Spleen (tissue), 11 donors: ENCODE measurements at regions not wholly inside any gene's neighbourhood (a gene's known extent, or its start where the extent isn't known, plus 50 kb on each side); places are given as distances from the start of the nearest gene placed in this dataset.
A peak's percentile ranks its signal among the peaks of the same experiment; 100 is the strongest.

ENCODE experiments used
- DNase-seq: peaks from one replicate; pipeline ENCODE4 v3.0.0-alpha.2; 2020
- H3K27ac ChIP-seq, 8 donors: fragments of 200-600 bp; sonication (generic) in 7 of 8; 1 replicate in 4 of 8; 2 replicates in 4 of 8; pipeline versions ENCODE4 v1.5.0 to v1.8.0; 2016 to 2021; ENCODE audit warnings: inconsistent platforms in 4 of 8, mild to moderate bottlenecking in 4 of 8, moderate library complexity in 1 of 8
- H3K27me3 ChIP-seq, 7 donors: fragments of 200-600 bp; sonication (generic) in 6 of 7; replicated peaks in 1 of 7; 1 replicate in 4 of 7; 2 replicates in 3 of 7; pipeline versions ENCODE4 v1.5.0 to v1.8.0; 2016 to 2021; ENCODE audit warnings: inconsistent platforms in 3 of 7, mild to moderate bottlenecking in 1 of 7
- H3K36me3 ChIP-seq, 6 donors: fragments of 200-600 bp; sonication (generic) in 5 of 6; 1 replicate in 4 of 6; 2 replicates in 2 of 6; pipeline versions ENCODE4 v1.5.0 to v1.8.0; 2016 to 2021; ENCODE audit warnings: inconsistent platforms in 2 of 6
- H3K4me1 ChIP-seq, 6 donors: fragments of 200-600 bp; sonication (generic) in 5 of 6; 1 replicate in 3 of 6; 2 replicates in 3 of 6; pipeline versions ENCODE4 v1.5.0 to v1.8.0; 2016 to 2021; ENCODE audit warnings: inconsistent platforms in 3 of 6
- H3K4me3 ChIP-seq, 8 donors: fragments of 200-600 bp; sonication (generic) in 7 of 8; 1 replicate in 4 of 8; 2 replicates in 4 of 8; pipeline versions ENCODE4 v1.5.0 to v1.8.0; 2016 to 2021; ENCODE audit warnings: inconsistent platforms in 4 of 8, mild to moderate bottlenecking in 4 of 8, moderate library complexity in 2 of 8
- H3K9me3 ChIP-seq, 8 donors: fragments of 200-600 bp; sonication (generic) in 7 of 8; 1 replicate in 4 of 8; 2 replicates in 4 of 8; pipeline versions ENCODE4 v1.5.0 to v1.8.0; 2016 to 2021; ENCODE audit warnings: inconsistent platforms in 4 of 8
- POLR2A ChIP-seq, 3 donors: fragments of 450-650 bp; IDR thresholded peaks; one replicate each; pipeline ENCODE4 v1.5.1; 2017; ENCODE audit warnings: antibody characterized with exemption in 3 of 3, mild to moderate bottlenecking in 1 of 3
- POLR2AphosphoS5 ChIP-seq, 3 donors: sonication (generic); formaldehyde crosslinking; IDR thresholded peaks; one replicate each; pipeline ENCODE4 v1.5.1; 2017; ENCODE audit warnings: antibody characterized with exemption in 3 of 3
- WGBS, 5 donors: extraction: QIAGEN DNeasy Blood & Tissue Kit in 3 of 5; methylation state at CpG; one replicate each; pipeline versions ENCODE4 v1.1.5 to v1.1.7; 2013 to 2018; 5-methylcytosine and 5-hydroxymethylcytosine counted together
- intact Hi-C: fragments of 100-400 bp; cut with DNase I; formaldehyde crosslinking; loops from one replicate; pipeline ENCODE4 v1.15.0; 2023; ENCODE audit warnings: low total_unique reads
- TF ChIP-seq, protein P1 (sequence below), 11 experiments: fragments of 200-600 bp in 7 of 11; fragments of 450-650 bp in 4 of 11; sonication (generic) in 4 of 11; IDR thresholded peaks in 8 of 11; conservative IDR thresholded peaks in 3 of 11; 1 replicate in 7 of 11; 2 replicates in 4 of 11; pipeline versions ENCODE4 v1.4.0 to v1.8.0; 2016 to 2021; ENCODE audit warnings: antibody characterized with exemption in 11 of 11, inconsistent platforms in 4 of 11, mild to moderate bottlenecking in 1 of 11
- donor health status: healthy with polysubstance abuse.
- donor health status: DM: no; HTN: no; CAD: no; lungs with moderate emphysema.
- donor health status: DM: no; HTN: no; CAD: no.
- donor health status: Bipolar disorder and iron deficiency.
- donor health status: healthy.
- donor health status: DM: no; HTN: no; CAD: no.
- donor health status: DM: yes; HTN: yes; CAD: no.

DNA sequence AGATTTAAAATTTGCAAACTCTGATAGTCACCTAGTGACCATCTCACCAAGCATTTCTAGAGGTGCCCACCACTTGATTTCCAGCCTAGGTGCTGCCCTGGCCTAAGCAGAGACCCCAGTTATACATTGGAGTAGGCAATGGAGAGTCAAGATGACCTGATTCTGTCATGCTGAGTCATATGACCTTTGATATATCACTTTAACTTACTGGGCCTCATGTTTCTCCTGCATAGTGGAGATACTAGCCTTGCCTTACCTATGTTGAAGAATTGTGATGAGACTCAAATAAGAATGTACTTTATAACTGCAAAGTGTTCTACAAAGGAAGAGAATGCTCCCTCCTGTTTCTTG, 75.5 kb upstream of the XCR1 start:
- Histone ChIP-seq H3K9me3 (peaks cover 0 to 4% (median 0%) of the 10 kb centered on the region in 8 donors), H3K27me3 (no peaks in the 10 kb centered on the region), H3K36me3 (no peaks in the 10 kb centered on the region), H3K4me3 (no peak overlapping the region), H3K4me1 (peaks cover 9 to 95% (median 53%) of the 10 kb centered on the region in 6 donors), H3K27ac (peak overlapping the region in 3 of 8 donors; percentile 90 to 93 (median 90))
- intact Hi-C loops = no loop called here
- DNase-seq = no peak
- TF ChIP-seq, protein P1, sequence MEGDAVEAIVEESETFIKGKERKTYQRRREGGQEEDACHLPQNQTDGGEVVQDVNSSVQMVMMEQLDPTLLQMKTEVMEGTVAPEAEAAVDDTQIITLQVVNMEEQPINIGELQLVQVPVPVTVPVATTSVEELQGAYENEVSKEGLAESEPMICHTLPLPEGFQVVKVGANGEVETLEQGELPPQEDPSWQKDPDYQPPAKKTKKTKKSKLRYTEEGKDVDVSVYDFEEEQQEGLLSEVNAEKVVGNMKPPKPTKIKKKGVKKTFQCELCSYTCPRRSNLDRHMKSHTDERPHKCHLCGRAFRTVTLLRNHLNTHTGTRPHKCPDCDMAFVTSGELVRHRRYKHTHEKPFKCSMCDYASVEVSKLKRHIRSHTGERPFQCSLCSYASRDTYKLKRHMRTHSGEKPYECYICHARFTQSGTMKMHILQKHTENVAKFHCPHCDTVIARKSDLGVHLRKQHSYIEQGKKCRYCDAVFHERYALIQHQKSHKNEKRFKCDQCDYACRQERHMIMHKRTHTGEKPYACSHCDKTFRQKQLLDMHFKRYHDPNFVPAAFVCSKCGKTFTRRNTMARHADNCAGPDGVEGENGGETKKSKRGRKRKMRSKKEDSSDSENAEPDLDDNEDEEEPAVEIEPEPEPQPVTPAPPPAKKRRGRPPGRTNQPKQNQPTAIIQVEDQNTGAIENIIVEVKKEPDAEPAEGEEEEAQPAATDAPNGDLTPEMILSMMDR (IDR thresholded peaks at IDR 0.05 in 8 of 11, conservative IDR thresholded peaks at IDR 0.05 in 3 of 11) = no peak
- no peak for TF ChIP-seq POLR2A (IDR thresholded peaks at IDR 0.05)
- no peak for TF ChIP-seq POLR2AphosphoS5 (IDR thresholded peaks at IDR 0.05)

DNA sequence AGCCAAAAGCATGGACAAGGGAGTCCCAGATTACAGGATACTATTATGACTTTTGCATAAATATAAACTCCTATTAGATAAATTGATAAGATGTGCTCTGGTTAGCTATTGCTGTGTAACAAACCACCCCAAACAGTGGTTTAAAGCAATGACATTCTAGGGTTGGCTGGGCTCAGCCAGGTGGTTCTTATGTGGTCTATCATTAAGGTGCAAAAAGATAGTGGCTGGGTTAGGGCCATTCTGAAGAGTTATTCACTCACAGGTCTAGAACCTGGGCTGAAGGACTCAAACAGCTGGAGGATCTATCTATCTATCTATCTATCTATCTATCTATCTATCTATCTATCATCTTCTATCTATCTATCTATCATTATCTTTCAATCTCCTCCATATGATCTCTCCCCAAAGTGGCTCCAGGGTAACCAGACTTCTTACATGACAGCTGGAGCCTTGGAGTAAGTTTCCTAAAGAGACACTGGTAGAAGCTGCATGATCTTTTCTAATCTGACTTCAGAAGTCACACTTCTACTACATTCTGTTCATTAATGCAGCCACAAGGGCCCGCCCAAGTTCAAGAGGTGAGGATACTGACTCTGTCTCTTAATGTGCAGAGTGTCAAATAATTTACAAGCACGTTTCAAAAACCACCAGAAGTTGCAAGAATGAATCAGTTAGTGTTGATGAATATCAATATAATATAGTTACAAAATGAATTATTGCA, 74.9 kb upstream of the XCR1 start:
- Histone ChIP-seq H3K27ac (peak overlapping the region in 5 of 8 donors; percentile 88 to 93 (median 90)), H3K4me1 (peaks cover 13 to 95% (median 57%) of the 10 kb centered on the region in 6 donors), H3K27me3 (no peaks in the 10 kb centered on the region), H3K4me3 (peak overlapping the region in 1 of 8 donors; percentile 59), H3K36me3 (no peaks in the 10 kb centered on the region), H3K9me3 (peaks cover 0 to 4% (median 0%) of the 10 kb centered on the region in 8 donors)
- 38 to 51% (median 46%) methylated on average over 2 of the region's 2 CpGs for WGBS, 5 donors
- DNase-seq = no peak
- TF ChIP-seq, protein P1 (IDR thresholded peaks at IDR 0.05 in 8 of 11, conservative IDR thresholded peaks at IDR 0.05 in 3 of 11) = peak in 3 of 11 experiments; percentile 14 to 34 (median 19)
- no peak for TF ChIP-seq POLR2AphosphoS5 (IDR thresholded peaks at IDR 0.05)
- intact Hi-C loops = no loop called here

DNA sequence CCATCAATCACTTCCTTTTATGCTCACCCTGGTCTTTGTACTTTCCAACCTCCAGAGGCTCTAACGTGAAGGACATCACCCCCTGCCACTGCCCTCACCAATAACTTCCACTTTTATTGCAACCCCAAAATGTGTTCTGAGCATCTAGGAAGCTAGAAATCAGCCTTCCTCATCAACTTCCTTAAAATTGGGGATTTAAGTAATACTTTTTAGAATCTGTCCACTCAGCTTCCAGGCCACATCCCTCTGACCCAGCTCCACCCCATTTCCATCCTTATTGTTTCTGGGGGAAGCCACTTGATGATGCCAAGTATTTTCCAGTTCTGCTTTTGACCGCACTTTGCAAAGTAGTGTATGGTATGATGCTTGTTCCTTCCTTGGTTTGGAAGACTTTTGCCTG, 73.5 kb upstream of the XCR1 start:
- Histone ChIP-seq H3K4me3 (peak overlapping the region in 1 of 8 donors; percentile 59), H3K27me3 (no peaks in the 10 kb centered on the region), H3K36me3 (no peaks in the 10 kb centered on the region), H3K9me3 (peaks cover 0 to 4% (median 0%) of the 10 kb centered on the region in 8 donors), H3K27ac (peak overlapping the region; percentile 54 to 93 (median 88)), H3K4me1 (peaks cover 21 to 97% (median 62%) of the 10 kb centered on the region in 6 donors)
- WGBS, 5 donors = 26 to 60% (median 45%) methylated on average over 2 of the region's 2 CpGs
- TF ChIP-seq POLR2A (IDR thresholded peaks at IDR 0.05) = no peak
- TF ChIP-seq, protein P1 (IDR thresholded peaks at IDR 0.05 in 8 of 11, conservative IDR thresholded peaks at IDR 0.05 in 3 of 11) = peak in 1 of 11 experiments; percentile 33
- TF ChIP-seq POLR2AphosphoS5 (IDR thresholded peaks at IDR 0.05) = peak in 1 of 3 donors; percentile 74
- DNase-seq = no peak
- intact Hi-C loops = no loop called here

DNA sequence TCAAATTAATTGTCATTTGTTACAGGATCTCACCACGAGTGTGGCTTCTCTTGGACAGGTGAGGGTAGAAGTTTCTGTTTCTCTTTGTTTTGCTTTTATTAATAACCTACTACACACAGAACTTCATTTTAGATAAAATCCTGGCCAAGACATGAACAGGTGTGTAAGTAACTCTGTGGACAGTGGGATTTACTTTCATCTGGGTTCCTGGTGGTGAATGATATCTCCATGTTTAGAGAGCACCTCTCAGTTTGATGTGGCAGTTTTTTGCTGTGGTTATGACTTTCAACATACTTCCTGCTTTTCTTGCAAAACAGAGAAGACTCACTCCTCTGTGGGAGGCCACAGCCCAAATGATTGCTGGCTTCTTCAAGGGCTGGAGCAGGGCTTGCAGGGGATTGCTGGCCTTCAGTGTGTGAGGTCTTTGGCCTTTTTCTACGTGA, 71.1 kb upstream of the XCR1 start:
- intact Hi-C loops = no loop called here
- Histone ChIP-seq H3K36me3 (no peaks in the 10 kb centered on the region), H3K4me1 (peaks cover 28 to 100% (median 70%) of the 10 kb centered on the region in 6 donors), H3K4me3 (peak overlapping the region in 1 of 8 donors; percentile 59), H3K9me3 (peaks cover 0 to 10% (median 0%) of the 10 kb centered on the region in 8 donors), H3K27me3 (no peaks in the 10 kb centered on the region), H3K27ac (peak overlapping the region; percentile 43 to 93 (median 88))
- DNase-seq = peak; percentile 83
- 11 to 25% (median 17%) methylated on average over 2 of the region's 2 CpGs for WGBS, 5 donors
- TF ChIP-seq POLR2A (IDR thresholded peaks at IDR 0.05) = no peak
- peak in 1 of 3 donors; percentile 85 for TF ChIP-seq POLR2AphosphoS5 (IDR thresholded peaks at IDR 0.05)
- TF ChIP-seq, protein P1 (IDR thresholded peaks at IDR 0.05 in 8 of 11, conservative IDR thresholded peaks at IDR 0.05 in 3 of 11) = no peak
